ENCODE measurements at regions not wholly inside any gene's neighbourhood (a gene's known extent, or its start where the extent isn't known, plus 50 kb on each side); places are given as distances from the start of the nearest gene placed in this dataset.
A peak's percentile ranks its signal among the peaks of the same experiment; 100 is the strongest.

DNA sequence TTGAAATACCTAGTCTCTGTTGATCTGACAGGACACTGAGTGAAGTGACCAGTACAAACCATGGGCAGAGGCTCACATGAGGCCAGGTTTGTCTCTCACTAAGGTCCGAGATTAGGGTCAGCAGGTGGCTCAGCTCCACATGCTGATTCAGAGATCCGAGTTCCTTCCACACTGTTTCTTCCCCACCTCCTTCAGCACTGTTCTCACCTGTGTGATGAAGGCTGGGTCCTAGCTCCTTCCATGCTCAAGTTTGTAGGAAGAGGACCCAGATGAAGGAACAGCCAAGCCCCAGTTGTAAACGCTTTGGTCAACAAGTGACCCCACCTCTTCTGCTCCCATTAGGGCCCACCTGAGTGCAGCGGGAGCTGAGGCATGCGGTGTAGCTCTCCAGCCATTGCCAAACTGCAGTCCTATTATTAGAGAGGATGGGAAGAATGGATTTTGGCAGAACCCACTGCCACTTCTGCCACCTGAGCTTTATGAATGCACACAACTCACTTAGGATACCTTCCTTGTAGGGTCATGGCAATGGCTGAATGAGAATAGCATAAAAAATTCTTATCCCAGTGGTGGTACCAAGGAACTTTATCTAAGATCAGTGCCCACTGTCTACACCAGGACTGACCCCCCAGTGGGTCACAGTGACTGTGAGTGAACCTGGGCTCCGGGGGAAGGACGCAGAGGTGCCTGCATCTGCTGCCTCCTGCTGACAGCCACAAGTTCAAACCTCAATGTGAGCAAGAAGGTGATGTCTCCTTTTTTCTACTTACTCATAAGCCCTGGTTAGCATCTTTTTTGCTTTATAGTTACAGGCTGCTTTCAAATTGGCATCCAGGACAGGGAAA lies 324.8 kb upstream of the HS6ST1 start:
- peak; percentile 4 for DNase-seq
- H3K4me3 Mint-ChIP-seq (ENCODE audit: unreplicated experiment): no peak overlapping the region
- no peak overlapping the region for H3K27ac Mint-ChIP-seq (ENCODE audit: unreplicated experiment)
- peaks cover 42% of the 10 kb centered on the region for H3K4me1 Mint-ChIP-seq (ENCODE audit: low read depth, unreplicated experiment)
- no peaks in the 10 kb centered on the region for H3K36me3 Mint-ChIP-seq (ENCODE audit: unreplicated experiment)
- TF ChIP-seq, protein P1, sequence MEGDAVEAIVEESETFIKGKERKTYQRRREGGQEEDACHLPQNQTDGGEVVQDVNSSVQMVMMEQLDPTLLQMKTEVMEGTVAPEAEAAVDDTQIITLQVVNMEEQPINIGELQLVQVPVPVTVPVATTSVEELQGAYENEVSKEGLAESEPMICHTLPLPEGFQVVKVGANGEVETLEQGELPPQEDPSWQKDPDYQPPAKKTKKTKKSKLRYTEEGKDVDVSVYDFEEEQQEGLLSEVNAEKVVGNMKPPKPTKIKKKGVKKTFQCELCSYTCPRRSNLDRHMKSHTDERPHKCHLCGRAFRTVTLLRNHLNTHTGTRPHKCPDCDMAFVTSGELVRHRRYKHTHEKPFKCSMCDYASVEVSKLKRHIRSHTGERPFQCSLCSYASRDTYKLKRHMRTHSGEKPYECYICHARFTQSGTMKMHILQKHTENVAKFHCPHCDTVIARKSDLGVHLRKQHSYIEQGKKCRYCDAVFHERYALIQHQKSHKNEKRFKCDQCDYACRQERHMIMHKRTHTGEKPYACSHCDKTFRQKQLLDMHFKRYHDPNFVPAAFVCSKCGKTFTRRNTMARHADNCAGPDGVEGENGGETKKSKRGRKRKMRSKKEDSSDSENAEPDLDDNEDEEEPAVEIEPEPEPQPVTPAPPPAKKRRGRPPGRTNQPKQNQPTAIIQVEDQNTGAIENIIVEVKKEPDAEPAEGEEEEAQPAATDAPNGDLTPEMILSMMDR (IDR thresholded peaks at IDR 0.05; ENCODE audit: partially characterized antibody, unreplicated experiment): no peak
- peaks cover 7% of the 10 kb centered on the region for H3K9me3 Mint-ChIP-seq (ENCODE audit: unreplicated experiment)
- peaks cover 3% of the 10 kb centered on the region for H3K27me3 Mint-ChIP-seq (ENCODE audit: unreplicated experiment)

- TF ChIP-seq, protein P1 (IDR thresholded peaks at IDR 0.05; ENCODE audit: partially characterized antibody, unreplicated experiment): no peak
- H3K4me1 Mint-ChIP-seq (ENCODE audit: low read depth, unreplicated experiment): peaks cover 35% of the 10 kb centered on the region
- peaks cover 3% of the 10 kb centered on the region for H3K27me3 Mint-ChIP-seq (ENCODE audit: unreplicated experiment)
- H3K36me3 Mint-ChIP-seq (ENCODE audit: unreplicated experiment): no peaks in the 10 kb centered on the region
- H3K4me3 Mint-ChIP-seq (ENCODE audit: unreplicated experiment): no peak overlapping the region
- peaks cover 7% of the 10 kb centered on the region for H3K9me3 Mint-ChIP-seq (ENCODE audit: unreplicated experiment)
- DNase-seq: peak; percentile 52
- H3K27ac Mint-ChIP-seq (ENCODE audit: unreplicated experiment): no peak overlapping the region
Observed at GRCh38 chr2:128644156-128644555, 325.5 kb upstream of the HS6ST1 start.

- TF ChIP-seq, protein P1 (IDR thresholded peaks at IDR 0.05; ENCODE audit: partially characterized antibody, unreplicated experiment): no peak
- Mint-ChIP-seq H3K36me3 (ENCODE audit: unreplicated experiment) (no peaks in the 10 kb centered on the region), H3K27ac (ENCODE audit: unreplicated experiment) (no peak overlapping the region), H3K4me3 (ENCODE audit: unreplicated experiment) (no peak overlapping the region), H3K9me3 (ENCODE audit: unreplicated experiment) (peaks cover 7% of the 10 kb centered on the region), H3K27me3 (ENCODE audit: unreplicated experiment) (peaks cover 3% of the 10 kb centered on the region), H3K4me1 (ENCODE audit: low read depth, unreplicated experiment) (peaks cover 29% of the 10 kb centered on the region)
- DNase-seq: peak; percentile 9
Observed at GRCh38 chr2:128644718-128645256, 326.1 kb upstream of the HS6ST1 start.

- DNase-seq: no peak
- Mint-ChIP-seq H3K27me3 (ENCODE audit: unreplicated experiment) (peaks cover 3% of the 10 kb centered on the region), H3K27ac (ENCODE audit: unreplicated experiment) (no peak overlapping the region), H3K4me3 (ENCODE audit: unreplicated experiment) (no peak overlapping the region), H3K36me3 (ENCODE audit: unreplicated experiment) (no peaks in the 10 kb centered on the region), H3K9me3 (ENCODE audit: unreplicated experiment) (peaks cover 7% of the 10 kb centered on the region), H3K4me1 (ENCODE audit: low read depth, unreplicated experiment) (peaks cover 28% of the 10 kb centered on the region)
- TF ChIP-seq, protein P1 (IDR thresholded peaks at IDR 0.05; ENCODE audit: partially characterized antibody, unreplicated experiment): no peak
Observed at GRCh38 chr2:128645631-128646030, 327.0 kb upstream of the HS6ST1 start.

GRCh38 chr2:128646091-128646490 lies 327.4 kb upstream of the HS6ST1 start:
- H3K4me3 Mint-ChIP-seq (ENCODE audit: unreplicated experiment): no peak overlapping the region
- H3K27ac Mint-ChIP-seq (ENCODE audit: unreplicated experiment): no peak overlapping the region
- TF ChIP-seq, protein P1 (IDR thresholded peaks at IDR 0.05; ENCODE audit: partially characterized antibody, unreplicated experiment): no peak
- no peaks in the 10 kb centered on the region for H3K36me3 Mint-ChIP-seq (ENCODE audit: unreplicated experiment)
- H3K9me3 Mint-ChIP-seq (ENCODE audit: unreplicated experiment): peaks cover 7% of the 10 kb centered on the region
- H3K27me3 Mint-ChIP-seq (ENCODE audit: unreplicated experiment): peaks cover 3% of the 10 kb centered on the region
- H3K4me1 Mint-ChIP-seq (ENCODE audit: low read depth, unreplicated experiment): peaks cover 28% of the 10 kb centered on the region
- DNase-seq: peak; percentile 6

All from glutamatergic neuron (in vitro differentiated cells).